Dermis blood vessel endothelial cell (primary cell): ENCODE measurements at regions not wholly inside any gene's neighbourhood (a gene's known extent, or its start where the extent isn't known, plus 50 kb on each side); places are given as distances from the start of the nearest gene placed in this dataset.

Experiments used
- DNase-seq: peaks from one replicate; pipeline ENCODE4 v3.0.0; 2010

DNA sequence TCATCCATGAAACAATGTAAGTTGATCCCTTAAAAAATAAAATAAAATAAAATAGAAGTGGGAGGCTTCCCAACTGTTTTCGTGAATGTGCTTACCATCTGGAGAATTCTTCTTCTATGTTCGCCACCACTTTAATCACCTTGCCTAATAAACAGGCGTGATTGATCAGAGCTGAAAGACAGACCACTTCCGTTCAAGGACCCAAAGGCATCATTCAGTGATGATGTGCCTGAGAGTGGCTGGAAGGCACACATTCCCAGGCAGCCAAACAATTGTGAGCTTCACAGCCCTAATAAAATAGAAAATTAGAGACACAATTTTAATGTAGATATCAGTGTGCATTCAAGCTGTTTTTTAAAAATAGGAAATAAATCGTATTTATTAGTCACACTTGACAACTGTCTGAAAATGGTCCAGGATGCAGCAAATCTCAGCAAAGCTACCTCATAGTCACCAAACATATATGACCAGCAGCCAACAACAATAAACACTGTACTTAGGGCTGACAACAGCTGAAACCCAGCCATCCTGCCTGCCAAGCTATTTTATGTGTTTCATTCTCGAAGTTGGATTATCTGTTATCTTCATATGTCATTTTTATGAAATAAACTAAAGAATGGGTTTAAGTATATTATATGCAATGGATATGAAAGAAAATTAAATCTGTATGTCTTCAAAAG, 163.2 kb upstream of the FAM9B start:
- DNase-seq: no peak

DNA sequence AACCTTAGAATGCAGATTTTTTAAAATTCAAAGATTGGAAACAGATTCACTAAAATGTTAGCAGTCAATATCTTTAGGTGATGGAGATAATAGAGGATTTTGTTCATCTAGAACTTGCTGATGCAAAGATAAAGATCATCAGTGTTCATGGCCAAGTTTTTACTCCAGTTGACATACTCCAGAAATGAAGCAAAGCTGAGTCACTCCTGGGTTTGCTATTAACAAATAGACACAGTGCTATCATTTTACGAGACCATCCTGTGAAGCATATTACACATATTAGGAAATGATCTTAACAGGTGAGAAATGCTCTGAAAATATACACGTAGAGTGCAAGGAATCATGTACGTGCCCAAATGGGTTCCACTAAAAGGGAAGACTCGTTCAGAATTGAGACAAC, 170.6 kb upstream of the FAM9B start:
- no peak for DNase-seq

DNA sequence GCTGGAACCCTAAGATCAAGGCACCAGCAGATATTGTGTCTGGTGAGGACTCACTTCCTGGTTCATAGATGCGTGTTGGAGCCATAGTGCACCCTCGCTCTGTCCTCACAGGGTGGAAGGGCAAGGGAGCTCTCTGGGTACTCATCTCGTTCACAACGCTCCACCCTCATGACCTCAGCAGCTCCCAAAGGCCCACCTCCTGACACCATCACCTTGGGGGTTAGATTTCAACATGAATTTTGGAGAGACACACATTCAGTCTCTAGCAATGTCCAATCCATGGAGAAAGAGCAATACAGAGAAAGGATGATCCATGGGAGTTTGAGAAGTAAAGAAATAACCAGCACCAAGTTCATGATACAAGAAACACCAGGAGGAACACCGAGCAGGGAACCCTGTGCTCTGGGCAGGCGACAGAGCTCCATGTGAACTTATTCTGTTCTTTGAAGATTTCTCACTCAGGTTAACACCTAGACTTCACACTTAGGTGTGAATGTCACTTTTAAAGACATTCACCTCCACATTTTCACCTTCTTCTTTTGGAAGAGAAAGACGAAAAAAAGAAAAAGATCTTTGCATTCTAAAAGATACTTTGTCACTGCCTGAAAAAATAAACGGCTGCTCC, 171.8 kb upstream of the FAM9B start:
- no peak for DNase-seq

DNA sequence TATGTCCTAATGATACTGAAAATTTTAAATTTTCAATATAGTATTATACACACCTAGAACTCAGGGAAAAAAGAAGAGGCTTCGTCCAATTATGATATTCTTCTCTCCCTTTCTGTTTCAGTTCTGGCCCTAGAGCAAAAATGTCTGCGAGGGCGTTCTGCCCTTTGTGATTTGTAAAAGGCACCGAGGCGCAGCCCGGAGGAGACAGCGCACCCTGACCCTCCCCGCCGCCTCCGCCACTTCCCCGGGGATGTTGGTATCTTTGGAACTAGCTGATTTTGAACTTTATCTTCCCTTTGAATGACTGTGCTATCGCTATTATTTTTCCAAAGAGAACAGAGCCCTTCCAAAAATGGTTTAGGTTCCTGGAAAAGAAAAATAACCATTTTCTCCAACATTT, 173.2 kb upstream of the FAM9B start:
- no peak for DNase-seq

DNA sequence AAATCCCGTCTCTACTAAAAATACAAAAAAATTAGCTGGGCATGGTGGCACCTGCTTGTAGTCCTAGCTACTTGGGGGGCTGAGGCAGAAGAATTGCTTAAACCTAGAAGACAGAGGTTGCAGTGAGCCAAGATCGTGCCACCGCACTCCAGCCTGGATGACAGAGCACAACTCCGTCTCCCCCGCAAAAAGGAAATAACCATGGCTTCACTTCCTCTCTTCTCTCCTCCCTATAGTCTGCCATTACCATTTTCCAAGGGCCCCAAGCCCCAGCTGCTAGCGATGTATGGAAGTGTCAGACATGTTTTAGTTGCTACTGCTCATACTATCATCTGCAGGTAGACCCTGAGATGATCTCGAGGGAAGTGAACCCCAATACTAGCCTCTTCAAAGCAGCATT, 177.3 kb upstream of the FAM9B start:
- no peak for DNase-seq

DNA sequence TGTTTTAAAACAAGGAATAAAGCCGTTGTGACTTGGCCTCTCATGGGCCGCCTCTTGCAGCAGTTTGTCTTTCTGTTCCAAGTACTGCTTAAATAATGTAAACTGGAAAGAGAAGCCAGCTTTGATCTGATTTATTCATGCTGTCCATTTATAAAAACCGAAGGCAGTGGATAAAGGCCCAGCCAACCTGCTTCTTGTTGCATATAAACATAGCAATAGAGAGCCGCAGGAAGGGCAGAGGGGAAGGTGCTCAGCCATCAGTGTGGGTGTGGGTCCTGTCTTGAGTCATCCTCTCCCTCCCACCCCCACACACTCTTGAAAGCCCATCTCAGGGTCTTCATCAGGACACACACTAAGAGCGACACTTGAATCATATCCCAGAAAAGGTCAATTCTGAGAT, 187.9 kb upstream of the FAM9B start:
- no peak for DNase-seq

DNA sequence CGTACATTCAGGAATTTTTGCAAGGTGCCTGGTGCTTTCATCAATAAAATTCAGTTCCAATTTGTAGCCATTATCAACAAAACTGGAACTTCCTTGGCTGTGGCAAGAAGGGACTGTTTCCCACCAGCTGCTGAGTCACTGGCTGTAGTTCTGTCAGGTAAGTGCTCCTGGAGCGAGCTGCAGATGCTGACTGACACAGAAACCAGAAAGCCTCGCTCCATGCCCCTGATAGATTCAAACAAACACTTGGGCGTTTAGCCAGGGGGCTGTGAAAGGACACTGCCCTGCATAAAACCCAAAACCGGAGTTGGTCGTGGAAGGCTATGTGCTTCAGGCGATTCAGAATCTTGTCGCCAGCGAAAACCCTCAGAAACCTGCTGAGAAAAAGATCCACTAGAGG, 188.4 kb upstream of the FAM9B start:
- DNase-seq: no peak

DNA sequence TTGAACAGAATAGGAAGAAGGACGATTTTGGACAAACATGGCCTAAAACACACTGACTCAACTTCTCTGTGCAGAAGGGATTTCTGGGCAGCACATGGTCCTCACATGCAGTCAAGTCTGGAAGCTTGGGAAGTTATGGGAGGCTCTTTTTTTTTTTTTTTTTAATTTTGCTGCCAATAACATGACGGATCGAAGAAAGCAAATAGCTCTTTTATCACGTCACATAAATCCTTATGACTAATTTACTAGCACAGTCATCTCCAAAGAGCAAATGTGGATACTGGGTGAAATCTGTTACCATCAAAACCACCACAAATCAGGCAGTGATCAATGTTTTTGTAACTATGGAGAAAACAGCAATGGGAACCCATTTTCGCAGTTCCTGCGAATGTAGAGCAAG, 193.3 kb upstream of the FAM9B start:
- DNase-seq: no peak

DNA sequence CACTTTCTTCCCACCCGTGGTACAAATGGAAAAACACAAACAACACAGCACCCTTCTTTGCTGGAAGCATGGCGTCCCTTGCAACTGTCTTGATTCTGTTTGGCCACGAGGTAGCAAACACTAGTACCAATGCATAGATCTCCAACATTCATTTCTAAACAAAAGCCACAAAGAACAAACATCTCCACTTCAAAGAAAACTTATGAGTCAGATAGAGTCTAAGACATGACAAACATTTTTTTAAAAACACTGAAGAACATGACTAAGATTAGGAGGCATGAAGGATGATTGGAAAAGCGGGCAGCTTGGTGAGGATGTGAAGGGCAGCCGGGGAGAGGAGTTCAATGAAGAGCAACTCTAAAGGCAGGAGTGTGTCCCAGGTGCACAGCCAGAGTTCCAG, 197.6 kb upstream of the FAM9B start:
- DNase-seq: no peak

DNA sequence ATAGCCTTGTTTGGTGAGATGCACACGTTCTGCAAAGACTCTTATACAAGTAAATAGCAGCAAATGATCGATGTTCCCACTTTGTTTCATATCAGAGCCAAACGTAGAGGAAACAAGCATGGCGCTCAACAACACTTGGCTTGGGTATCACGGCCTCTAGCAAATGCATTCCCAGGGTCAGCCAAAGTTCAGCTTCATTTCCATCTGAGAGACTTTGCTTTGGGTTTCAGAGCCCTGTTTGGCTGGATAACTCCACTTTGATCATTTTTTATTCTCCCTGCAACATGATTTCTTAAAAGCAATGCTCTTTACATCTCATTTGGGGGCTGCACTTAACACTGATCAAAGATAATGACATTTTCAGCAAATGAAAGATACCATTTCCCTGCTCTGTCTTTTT, 199.2 kb upstream of the FAM9B start:
- DNase-seq: no peak

DNA sequence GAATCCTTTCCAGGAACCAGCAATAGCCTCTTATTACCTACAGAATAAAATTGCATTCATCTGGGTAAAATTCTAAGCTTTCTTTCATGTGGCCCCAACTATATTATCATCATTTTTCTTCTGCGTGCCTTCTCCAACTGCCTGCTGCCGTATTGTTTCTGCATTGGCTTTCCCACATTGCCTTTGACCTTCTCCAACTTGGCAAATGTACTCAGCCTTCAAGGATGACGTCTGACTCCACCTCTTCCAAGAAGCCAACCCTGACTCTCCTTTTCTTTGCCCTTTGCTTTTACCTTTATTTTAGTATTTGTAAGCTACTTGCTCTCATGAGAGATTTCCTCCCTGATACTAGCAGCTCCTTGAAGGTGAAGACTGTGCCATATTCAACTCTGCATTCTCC, 200.4 kb upstream of the FAM9B start:
- DNase-seq: no peak

DNA sequence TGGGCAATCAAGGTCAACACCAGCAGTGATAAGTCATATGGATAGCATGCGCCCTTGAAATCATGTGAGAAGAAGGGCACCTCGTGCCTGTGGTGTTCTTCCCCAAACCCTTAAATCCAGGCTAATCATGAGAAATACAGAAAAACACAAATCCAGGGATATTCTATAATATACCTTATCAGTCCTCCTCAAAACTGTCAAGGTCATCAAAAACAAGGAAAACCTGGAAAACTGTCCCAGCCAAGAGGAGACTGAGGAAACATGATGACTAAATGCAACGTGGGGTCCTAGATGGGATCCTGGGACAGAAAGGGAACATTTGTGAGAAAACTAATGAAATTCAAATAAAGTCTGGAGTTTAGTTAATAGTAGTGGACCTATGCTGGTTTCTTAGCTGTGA, 201.8 kb upstream of the FAM9B start:
- DNase-seq: no peak

DNA sequence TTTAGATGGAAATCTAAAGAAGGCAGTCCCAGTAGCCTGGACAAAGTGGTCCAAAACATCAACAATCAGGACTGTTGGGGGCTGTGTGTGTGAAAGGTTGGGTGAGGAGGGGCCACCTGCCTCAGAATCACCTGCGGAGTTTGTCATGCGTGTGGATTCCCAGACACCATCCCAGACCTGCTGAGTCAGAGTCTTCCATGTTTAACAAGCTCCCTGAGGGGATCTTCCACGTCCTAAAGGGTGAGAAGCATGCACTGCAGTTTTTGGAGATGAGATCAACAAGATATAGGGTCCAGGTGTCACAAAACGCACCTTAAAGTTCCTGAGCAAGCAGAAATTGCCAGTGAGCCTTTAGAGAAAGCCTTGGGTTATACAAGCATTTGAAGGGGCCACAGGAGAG, 207.0 kb upstream of the FAM9B start:
- DNase-seq: no peak

DNA sequence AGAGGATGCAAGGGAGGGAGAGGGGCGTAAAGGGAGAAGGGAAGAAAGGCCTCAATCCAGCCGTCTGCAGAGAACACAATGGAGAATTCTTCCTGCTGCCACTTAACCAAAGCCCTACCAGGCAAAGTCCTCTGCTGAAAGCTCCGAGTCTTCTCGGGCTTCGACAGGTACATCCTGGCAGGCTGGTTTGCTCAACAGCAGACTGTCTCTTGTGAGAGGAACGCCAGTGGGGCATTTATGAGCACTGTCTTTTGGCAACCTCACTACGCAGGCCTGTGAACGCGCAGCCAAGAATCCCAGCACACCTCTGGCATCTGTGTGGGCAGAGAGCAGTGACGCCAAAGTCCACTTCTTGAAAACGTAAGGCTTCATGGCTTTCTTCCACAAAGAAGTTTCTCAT, 207.5 kb upstream of the FAM9B start:
- DNase-seq: no peak

DNA sequence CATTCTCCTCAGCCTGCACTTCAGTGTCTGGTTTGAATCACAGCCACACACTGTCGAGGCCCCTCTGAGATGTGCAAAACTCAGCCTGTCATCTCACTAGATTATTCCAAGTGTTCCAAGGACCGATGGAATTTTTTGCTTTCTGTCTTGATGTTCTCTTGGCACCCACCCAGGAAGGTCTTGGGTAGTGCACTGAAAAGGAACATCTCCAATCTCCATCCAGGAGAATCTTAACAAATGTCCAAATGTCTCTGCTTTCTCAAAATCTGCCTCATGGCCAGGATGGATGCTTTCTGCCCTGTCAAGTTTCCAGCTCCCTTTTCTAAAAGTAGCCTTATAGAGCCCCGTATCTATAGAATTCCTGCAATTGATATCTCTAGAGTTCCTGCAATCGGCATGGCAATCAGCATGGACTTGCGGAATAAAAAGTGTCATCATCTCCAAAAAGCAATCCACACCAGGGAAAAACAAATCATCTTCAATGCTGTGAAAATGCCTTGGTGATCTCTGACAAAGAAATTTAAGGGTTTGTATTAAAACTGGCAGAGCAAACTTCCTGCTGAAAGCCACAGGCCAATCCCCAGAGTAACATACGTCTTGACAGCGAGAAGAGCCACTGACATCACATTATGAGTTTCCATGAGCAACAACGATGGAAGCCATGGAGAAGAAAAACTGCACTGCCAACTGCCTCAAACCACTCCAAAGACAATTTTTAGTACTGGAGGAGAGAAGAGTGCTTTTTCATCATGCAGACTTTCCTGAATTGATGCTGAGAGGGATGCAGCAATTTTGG, 215.3 kb upstream of the FAM9B start:
- DNase-seq: no peak

DNA sequence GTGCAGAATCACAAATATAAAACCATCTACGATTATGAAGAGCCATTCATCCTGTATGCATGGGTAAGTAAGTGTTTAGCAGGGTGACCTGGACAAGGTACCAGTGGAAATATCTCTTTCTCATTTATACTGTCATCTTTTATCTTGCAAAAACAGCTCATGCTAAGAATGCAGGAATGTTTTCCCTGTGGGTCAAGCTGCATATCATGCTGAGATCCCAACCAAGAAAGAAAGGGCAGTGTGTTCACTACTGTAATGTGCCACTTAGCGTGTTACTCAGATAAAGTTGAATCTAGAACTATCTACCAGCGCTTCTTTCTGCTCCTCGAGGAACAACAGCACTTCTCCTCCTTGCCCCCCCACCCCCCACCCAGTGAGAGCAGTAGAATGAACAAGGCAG, 212.7 kb upstream of the TBL1X start:
- DNase-seq: no peak

DNA sequence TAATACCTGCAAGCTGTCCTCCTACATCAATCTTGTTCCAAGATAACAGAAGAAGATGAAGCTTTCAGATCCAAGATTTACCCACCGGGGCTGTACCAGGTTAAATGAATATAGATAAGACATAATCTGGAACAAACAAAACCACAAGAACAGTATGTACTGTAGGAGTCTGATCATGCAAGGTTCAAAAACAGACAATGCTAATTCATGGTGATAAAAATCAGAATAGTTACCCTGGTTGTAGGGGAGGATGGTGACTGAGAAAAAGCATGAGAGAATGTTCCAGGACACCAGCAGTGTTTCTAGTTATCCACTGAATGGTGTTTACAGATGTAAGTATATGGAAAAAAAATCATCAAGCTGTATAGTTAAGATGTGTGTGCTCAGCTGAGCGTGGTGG, 211.6 kb upstream of the TBL1X start:
- DNase-seq: no peak

DNA sequence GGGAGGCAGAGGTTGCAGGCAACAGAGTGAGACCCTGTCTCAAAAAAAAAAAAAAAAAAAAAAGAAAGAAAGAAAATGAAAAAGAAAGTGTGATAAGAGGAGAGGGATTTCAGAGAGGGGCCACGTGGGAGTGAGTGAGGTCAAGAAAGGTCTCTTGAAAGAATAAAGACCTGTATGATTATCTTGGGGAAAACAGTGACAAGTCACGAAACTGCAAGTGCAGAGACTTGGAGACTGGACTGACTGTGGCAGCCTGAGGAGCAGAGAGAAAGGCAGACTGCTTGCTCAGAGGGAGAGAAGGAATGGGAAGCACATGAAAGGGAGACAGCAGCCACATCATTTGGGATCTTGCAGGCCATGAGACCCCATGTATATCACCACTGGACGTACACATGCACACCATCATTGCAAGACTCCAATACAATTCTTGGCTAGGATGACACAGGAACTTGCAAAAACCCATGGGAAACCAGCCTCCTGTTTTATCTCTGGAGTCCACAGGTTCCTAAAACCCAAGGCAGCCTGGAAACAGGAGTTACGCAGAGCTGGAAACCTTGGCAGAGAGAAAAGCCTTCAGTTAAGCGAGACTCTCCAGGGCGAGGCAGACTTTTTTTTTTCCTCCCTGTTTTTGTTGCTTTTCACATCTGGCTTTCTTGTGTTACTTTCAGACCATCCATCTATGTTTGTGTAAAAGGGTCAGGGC, 207.0 kb upstream of the TBL1X start:
- DNase-seq: no peak

DNA sequence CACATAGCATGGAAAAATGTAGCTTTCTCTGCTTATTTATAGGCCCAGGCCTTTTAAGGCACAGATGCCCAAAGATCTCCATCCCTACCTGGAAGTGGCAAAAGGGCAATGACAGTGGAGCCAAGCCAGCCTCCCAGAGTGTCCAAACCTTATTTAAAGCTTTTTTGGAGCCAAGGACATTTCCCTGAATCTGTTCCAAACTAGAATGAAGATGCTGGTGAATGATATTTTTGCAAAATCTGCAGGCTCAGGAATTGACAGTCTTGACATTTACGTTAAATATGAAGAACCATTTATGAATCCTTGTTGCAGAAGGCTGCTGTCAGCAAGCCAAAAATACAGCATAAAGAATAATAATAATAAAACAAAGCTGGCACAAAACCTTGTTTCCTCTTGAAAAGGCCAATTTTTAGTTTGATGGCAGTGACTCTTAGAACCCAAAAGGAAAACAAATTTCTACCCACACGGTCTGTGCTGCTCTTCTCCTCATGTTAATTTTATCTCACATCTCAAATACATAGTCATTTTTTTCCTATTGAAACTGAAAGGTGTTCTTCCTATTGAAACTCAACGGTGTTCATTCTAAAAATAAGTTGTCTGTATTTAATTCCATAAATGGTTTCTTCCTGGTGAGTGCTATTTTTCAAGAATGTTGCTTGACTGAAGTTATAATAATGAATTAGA, 206.3 kb upstream of the TBL1X start:
- DNase-seq: no peak

DNA sequence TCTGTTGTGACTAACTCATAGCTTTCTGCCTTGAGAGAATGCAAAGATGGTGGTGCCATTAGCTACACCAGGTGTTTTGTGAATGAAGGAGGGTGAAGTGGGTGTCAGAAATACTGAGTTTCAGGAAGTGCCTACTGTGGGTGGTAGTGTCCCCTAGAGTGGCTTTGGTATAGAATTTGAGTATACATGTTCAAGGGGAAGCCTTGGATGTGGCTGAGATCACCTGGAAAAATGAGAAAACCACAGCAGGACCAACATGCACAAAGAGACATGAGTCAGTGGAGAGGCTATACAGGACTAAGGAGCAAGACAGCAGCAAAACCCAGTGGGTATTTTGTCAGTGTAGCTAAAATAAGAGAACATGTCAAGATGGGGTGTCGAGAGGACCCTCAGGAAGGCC, 204.3 kb upstream of the TBL1X start:
- DNase-seq: no peak

DNA sequence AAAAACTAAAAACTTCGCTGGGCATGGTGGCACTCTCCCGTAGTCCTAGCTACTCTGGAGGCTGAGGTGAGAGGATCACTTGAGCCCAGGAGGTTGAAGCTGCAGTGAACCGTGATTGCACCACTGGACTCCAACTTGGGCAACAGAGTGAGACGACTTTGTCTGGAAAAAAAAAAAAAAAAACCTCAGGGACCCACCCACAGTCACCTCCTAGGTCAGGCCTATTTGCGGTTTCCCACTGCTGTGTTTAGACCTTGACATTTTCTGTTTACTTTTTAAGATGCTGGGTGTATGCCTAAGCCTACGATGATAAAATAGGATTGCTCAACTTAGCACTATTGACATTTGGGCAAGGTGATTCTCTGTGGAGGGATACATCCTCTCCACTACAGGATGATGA, 197.4 kb upstream of the TBL1X start:
- DNase-seq: no peak

DNA sequence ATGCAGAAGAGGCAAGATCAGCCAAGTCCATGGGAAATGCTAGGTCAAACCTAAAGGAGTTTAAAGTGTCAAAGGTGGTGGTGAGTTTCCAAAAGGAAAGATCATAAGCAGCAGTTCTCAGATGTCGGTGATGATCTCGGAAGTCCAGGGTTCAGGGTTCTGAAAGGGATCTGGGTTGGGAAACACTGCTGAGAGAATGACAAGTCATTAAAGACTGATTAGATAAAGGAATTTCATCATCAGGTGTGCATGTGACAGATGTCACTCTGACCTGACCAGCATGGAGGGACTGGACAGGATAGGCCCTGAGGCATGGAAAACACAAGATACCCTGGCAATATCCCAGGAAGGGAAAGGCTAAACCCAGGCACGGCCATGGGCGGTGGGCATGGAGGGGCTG, 195.7 kb upstream of the TBL1X start:
- DNase-seq: no peak
